KMS-11 (cell line): ENCODE measurements at regions not wholly inside any gene's neighbourhood (a gene's known extent, or its start where the extent isn't known, plus 50 kb on each side); places are given as distances from the start of the nearest gene placed in this dataset.

Source experiments
- H2AFZ ChIP-seq: fragments of 200-600 bp; sonication (generic); 2 replicates; pipeline ENCODE4 v1.6.1; 2016; ENCODE audit warnings: antibody characterized with exemption, mixed run types, low read depth
- H3K27ac ChIP-seq: fragments of 200-600 bp; sonication (generic); 2 replicates; pipeline ENCODE4 v1.6.1; 2016; ENCODE audit warnings: mild to moderate bottlenecking, mixed run types
- H3K27me3 ChIP-seq: fragments of 200-600 bp; sonication (generic); 2 replicates; pipeline ENCODE4 v1.6.1; 2017; ENCODE audit warnings: mild to moderate bottlenecking, low read depth, mixed run types, moderate library complexity; ENCODE audit not compliant: insufficient read depth
- H3K36me3 ChIP-seq: fragments of 200-600 bp; sonication (generic); 2 replicates; pipeline ENCODE4 v1.6.1; 2017; ENCODE audit warnings: mild to moderate bottlenecking, mixed run types; ENCODE audit not compliant: insufficient read depth
- H3K4me1 ChIP-seq: fragments of 200-600 bp; sonication (generic); 2 replicates; pipeline ENCODE4 v1.6.1; 2016; ENCODE audit warnings: mild to moderate bottlenecking, low read depth, mixed run types; ENCODE audit not compliant: poor library complexity, severe bottlenecking
- H3K4me2 ChIP-seq: fragments of 200-600 bp; sonication (generic); 2 replicates; pipeline ENCODE4 v1.7.0; 2016; ENCODE audit warnings: mild to moderate bottlenecking, mixed run types
- H3K4me3 ChIP-seq: fragments of 200-600 bp; sonication (generic); IDR thresholded peaks from 2 replicates; pipeline ENCODE4 v1.6.1; 2017; ENCODE audit warnings: low read depth, low read length, mixed read lengths; ENCODE audit not compliant: insufficient read depth
- H3K79me2 ChIP-seq: fragments of 200-600 bp; sonication (generic); 2 replicates; pipeline ENCODE4 v1.6.1; 2016; ENCODE audit warnings: low read depth, mixed run types; ENCODE audit not compliant: insufficient read depth
- H3K9ac ChIP-seq: fragments of 200-600 bp; sonication (generic); 2 replicates; pipeline ENCODE4 v1.6.1; 2016; ENCODE audit warnings: mild to moderate bottlenecking, mixed run types
- H4K20me1 ChIP-seq: fragments of 200-600 bp; sonication (generic); 2 replicates; pipeline ENCODE4 v1.6.1; 2016; ENCODE audit warnings: mild to moderate bottlenecking, mixed run types; ENCODE audit not compliant: insufficient read depth
- TF ChIP-seq, protein P1 (sequence below): fragments of 200-600 bp; sonication (generic); conservative IDR thresholded peaks from 2 replicates; pipeline ENCODE4 v1.6.1; 2017; ENCODE audit warnings: low read depth, mild to moderate bottlenecking, antibody characterized with exemption, low read length, moderate library complexity, mixed read lengths

GRCh38 chr7:84879570-84880325 is 307.1 kb downstream of the SEMA3D start:
- Histone ChIP-seq H3K4me1 (no peaks in the 10 kb centered on the region), H3K27ac (no peak overlapping the region), H2AFZ (no peak overlapping the region), H4K20me1 (no peaks in the 10 kb centered on the region), H3K27me3 (no peaks in the 10 kb centered on the region), H3K36me3 (no peaks in the 10 kb centered on the region), H3K4me3 (no peak overlapping the region), H3K79me2 (no peaks in the 10 kb centered on the region), H3K4me2 (no peak overlapping the region), H3K9ac (no peak overlapping the region)
- TF ChIP-seq, protein P1, sequence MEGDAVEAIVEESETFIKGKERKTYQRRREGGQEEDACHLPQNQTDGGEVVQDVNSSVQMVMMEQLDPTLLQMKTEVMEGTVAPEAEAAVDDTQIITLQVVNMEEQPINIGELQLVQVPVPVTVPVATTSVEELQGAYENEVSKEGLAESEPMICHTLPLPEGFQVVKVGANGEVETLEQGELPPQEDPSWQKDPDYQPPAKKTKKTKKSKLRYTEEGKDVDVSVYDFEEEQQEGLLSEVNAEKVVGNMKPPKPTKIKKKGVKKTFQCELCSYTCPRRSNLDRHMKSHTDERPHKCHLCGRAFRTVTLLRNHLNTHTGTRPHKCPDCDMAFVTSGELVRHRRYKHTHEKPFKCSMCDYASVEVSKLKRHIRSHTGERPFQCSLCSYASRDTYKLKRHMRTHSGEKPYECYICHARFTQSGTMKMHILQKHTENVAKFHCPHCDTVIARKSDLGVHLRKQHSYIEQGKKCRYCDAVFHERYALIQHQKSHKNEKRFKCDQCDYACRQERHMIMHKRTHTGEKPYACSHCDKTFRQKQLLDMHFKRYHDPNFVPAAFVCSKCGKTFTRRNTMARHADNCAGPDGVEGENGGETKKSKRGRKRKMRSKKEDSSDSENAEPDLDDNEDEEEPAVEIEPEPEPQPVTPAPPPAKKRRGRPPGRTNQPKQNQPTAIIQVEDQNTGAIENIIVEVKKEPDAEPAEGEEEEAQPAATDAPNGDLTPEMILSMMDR: no peak

GRCh38 chr7:84877943-84878570 is 308.8 kb downstream of the SEMA3D start:
- no peak overlapping the region for H3K4me3 ChIP-seq
- no peak overlapping the region for H3K9ac ChIP-seq
- no peaks in the 10 kb centered on the region for H3K36me3 ChIP-seq
- H3K27ac ChIP-seq: no peak overlapping the region
- H3K79me2 ChIP-seq: no peaks in the 10 kb centered on the region
- no peak overlapping the region for H2AFZ ChIP-seq
- no peaks in the 10 kb centered on the region for H3K4me1 ChIP-seq
- H3K27me3 ChIP-seq: no peaks in the 10 kb centered on the region
- H3K4me2 ChIP-seq: no peak overlapping the region
- TF ChIP-seq, protein P1: no peak
- no peaks in the 10 kb centered on the region for H4K20me1 ChIP-seq

DNA sequence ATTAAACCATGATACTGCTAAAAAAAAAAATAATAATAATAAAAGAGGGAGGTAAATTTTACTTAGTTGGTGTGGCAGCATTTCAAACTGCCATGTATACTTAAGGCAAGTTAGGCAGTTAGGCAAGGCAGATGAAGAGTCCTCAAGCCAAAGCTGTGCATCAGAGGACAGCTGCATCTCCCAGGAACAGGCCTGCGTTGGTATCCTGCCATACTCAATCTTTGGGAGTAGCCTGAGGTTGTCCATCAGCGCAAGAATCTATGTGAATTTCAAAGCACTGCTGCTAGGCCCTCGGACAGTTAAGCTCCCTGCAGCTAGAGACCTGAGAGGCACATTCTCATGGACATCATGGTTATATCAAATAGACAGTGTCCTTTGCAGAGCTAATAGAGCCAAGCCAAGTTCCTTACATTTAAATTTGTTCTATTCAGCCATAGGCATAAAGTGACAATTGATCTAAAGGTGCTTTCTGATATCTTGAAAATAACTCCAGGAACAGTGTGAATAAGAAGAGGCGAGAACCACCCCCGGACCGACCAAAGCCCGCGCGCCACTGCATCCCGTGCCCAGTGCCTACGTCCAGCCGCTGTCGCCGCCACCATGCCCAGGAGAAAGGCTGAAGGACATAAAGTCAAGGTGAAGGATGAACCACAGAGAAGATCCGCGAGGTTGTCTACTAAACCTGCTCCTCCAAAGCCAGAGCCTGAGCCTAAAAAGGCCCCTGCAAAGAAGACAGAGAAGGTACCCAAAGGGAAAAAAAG is 310.6 kb downstream of the SEMA3D start:
- H3K4me1 ChIP-seq: no peaks in the 10 kb centered on the region
- H3K9ac ChIP-seq: no peak overlapping the region
- H3K79me2 ChIP-seq: no peaks in the 10 kb centered on the region
- no peaks in the 10 kb centered on the region for H4K20me1 ChIP-seq
- H3K27ac ChIP-seq: no peak overlapping the region
- H3K4me2 ChIP-seq: no peak overlapping the region
- TF ChIP-seq, protein P1: no peak
- no peak overlapping the region for H3K4me3 ChIP-seq
- no peaks in the 10 kb centered on the region for H3K36me3 ChIP-seq
- no peak overlapping the region for H2AFZ ChIP-seq
- no peaks in the 10 kb centered on the region for H3K27me3 ChIP-seq

DNA sequence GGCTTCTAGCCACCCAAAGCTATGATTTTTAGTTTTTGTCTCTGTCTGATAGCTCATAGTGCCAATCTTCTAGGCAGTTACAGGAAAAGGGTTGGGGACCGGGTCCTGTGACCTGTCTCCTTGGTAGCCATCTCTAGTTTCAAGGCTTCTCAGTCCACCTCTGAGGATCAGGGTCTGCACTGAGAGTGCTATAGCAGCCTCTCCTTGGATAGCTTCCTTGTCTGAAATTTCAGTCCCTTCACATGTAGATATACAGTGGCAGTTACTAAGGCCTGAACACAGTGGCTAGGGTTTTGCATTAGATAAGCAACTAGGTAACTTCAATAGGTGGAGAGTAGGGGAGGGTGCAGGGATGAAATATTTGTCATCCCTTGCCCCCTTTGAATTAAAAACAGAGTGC is 321.3 kb downstream of the SEMA3D start:
- H3K79me2 ChIP-seq: no peaks in the 10 kb centered on the region
- no peak overlapping the region for H3K9ac ChIP-seq
- no peaks in the 10 kb centered on the region for H3K36me3 ChIP-seq
- no peaks in the 10 kb centered on the region for H4K20me1 ChIP-seq
- no peak overlapping the region for H3K4me3 ChIP-seq
- H3K4me2 ChIP-seq: no peak overlapping the region
- H3K4me1 ChIP-seq: no peaks in the 10 kb centered on the region
- no peaks in the 10 kb centered on the region for H3K27me3 ChIP-seq
- H2AFZ ChIP-seq: no peak overlapping the region
- TF ChIP-seq, protein P1: no peak
- H3K27ac ChIP-seq: no peak overlapping the region
